NCI-H446 treated with DMSO at 0.1 percent for 48 hours (cell line): ENCODE measurements at regions not wholly inside any gene's neighbourhood (a gene's known extent, or its start where the extent isn't known, plus 50 kb on each side); places are given as distances from the start of the nearest gene placed in this dataset.
A peak's percentile ranks its signal among the peaks of the same experiment; 100 is the strongest.
"Not testable (repeated sequence)": the region's sequence is repeated elsewhere in the genome, so short reads cannot be mapped to it uniquely, and the experiment has no call there.

ENCODE experiments used
- DNase-seq: peaks from one replicate; lab custom pipeline; 2025; lab: John Stamatoyannopoulos, UW

DNA sequence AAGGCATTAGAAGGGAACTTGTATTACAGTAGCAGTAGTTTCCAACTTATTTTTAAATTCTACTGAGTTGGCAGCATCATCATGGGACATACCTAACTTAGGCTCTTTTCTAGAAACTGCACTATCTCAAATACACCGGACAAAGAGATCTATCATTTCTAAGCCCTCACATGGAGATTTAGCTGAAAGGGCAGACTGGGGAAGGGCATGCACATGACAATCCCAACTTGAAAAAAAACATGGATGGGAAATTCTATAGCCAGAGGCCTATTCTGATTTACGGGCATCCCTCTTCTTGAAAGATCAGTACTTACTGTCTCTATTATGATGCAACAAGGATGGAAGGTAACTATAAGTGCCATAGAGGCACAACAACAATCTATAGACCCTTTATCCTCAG lies 1328.6 kb downstream of the UQCRFS1 start:
- no peak for DNase-seq

DNA sequence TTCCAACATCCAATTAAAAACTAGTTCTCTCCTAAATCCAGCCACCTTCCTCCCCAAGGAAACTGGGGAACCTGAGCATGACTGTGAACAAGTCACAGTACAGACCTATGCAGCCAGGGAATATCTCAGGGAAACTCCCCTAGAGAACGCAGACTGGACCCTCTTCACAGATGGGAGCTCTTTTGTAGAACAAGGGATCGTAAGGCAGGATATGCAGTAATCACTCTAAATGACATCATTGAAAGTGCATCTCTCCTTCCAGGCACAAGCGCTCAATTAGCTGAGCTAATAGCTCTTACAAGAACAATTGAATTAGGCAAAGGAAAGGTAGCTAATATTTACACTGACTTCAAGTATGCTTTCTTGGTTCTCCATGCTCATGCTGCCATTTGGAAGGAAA lies 1331.7 kb downstream of the UQCRFS1 start:
- no peak for DNase-seq

DNA sequence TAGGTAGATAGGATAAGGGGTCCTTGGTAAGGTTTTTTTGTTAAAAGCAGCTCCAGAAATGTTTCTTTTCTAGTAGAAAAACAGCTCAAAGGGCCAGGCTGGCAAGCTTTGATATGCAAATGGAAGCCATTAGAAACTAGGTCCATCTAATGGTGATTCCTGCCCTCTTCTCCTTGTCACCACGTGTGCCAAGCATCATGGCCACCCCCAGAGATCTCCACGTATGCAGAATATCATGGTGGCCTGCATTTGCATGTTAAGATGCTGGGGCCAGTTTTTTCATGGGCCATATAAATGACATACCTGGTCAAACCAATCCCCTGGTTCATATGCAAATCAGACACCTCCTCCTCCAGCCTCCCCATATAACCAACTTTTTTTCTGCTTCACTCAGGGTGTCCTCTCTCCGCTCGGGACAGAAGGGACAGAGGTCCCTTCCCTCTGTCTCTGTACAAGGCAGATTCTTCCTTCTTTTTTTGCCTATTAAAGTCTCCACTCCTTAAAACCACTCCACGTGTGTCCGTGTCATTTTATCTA lies 1335.9 kb downstream of the UQCRFS1 start:
- DNase-seq, result no peak

DNA sequence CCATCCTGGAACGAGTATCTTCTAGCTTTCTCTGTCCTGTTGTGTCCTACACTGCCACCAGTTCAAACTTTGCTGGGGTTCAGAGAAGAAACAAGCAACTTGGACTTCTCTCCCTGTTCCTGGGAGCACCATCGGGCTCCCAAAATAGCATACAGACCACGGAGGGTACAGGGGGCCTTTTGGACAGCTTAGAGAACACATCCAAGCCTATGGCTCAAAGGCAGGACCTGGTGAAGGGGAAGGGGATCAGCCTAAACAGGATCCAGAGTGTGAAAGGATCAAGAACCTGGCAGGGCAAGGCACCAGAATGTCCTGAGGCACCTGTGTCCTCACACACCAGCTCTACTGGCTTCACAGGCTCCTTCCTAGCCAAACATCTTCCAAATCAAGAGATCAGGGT lies 1336.5 kb downstream of the UQCRFS1 start:
- no peak for DNase-seq

DNA sequence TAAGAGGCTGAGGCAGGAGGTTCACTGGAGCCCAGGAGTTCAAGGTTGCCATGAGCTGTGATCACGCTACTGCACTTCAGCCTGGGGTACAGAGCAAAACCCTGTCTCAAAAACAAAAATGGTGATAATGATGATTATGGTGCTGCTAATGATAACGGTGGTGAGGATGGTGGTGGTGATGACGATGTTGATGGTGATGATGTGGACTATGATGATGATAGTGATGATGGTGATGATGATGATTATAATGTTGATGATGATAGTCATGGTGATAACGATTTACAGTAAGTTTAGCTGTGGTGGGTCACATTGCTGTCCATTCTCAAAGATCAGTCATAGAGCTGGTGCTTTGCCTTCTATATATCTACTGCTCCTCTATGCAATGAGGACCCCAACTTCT lies 1340.6 kb downstream of the UQCRFS1 start:
- DNase-seq, result no peak

DNA sequence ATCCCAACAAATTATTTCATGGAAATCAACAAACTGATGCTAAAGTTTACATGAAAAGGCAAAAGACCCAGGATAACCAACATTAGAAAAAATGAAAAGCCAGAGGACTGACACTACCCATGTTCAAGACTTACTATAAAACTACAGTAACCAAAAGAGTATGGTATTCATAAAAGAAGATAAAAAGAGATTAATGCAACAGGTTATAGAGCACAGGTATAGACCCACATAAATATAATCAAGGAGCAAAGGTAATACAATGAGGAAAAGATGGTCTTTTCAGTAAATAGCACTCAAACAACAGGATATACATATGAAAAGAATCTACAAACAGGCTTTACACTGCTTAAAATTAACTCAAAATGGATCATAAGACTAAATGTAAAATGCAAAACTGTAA lies 1342.7 kb downstream of the UQCRFS1 start:
- no peak for DNase-seq

DNA sequence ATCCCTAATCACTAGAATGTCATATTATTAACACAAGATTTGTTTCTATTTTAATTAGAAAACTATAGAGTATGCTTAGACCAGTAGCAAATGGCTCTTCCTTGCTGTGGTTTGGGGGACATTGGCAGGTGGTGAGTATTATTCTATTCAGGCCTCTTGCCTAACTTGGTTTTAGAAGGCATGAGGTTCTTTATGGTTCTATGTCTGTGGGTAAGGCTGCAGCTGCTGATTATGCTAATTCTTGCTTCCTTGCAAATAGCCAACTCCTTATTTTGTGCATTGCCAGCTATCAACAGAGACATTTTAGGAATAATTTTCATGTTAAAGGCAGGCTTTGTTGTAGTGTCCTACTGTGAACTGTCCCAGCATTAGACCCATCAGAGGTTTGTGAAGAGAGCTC lies 1344.9 kb downstream of the UQCRFS1 start:
- DNase-seq, result no peak

DNA sequence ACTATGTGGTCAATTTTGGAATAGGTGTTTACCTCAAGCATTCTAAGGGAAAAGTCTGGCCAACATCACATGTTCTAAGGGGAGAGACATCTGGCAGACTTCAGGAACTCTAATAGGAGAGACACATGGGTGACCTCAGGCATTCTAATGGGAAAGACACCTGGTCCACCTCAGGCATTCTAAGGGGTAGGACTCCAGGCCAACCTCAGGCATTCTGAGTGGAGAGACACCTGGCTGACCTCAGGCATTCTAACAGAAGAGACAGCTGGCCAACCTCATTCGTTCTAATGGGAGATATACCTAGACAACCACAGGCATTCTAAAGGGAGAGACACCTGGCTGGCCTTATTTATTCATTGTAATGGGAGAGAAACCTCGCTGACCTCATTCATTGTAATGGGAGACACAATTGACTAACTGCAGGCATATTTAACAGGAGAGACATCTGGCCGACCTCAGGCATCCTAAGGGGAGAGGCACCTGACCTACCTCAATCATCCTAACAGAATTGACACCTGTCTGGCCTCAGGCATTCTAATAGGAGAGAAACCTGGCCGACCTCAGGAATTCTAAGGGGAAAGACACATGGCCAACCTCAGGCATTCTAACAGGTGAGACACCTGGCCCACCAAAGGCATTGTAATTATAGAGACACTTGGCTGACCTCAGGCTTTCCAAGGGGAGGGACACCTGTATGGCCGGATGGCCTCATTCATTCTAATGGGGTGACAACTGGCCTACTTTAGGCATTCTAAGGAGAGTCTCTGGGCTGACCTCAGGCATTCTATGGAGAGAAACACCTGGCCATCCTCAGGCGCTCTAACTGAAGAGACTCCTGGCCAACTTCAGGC lies 1346.8 kb downstream of the UQCRFS1 start:
- no peak for DNase-seq

DNA sequence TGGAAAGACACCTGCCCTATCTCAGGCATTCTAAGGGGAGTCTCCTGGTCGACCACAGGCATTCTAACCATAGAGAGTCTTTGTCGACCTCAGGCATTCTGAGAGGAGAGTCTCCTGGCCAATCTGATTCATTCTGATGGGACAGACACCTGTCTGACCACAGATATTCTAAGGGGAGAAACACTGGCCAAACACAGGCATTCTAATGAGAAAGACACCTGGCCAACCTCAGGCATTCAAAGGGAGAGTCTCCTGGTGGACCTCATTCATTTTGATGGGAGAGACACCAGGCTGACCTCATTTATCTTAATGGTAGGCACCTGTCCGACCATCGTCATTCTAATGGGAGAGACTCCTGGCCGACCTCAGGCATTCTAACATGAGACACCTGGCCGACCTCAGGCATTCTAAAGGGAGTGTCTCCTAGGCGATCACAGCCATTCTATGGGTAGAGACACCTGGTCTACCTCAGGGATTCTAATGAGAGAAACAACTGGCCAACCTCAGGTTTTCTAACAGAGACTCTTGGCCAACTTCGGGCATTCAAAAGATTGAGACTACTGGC lies 1351.5 kb downstream of the UQCRFS1 start:
- no peak for DNase-seq

DNA sequence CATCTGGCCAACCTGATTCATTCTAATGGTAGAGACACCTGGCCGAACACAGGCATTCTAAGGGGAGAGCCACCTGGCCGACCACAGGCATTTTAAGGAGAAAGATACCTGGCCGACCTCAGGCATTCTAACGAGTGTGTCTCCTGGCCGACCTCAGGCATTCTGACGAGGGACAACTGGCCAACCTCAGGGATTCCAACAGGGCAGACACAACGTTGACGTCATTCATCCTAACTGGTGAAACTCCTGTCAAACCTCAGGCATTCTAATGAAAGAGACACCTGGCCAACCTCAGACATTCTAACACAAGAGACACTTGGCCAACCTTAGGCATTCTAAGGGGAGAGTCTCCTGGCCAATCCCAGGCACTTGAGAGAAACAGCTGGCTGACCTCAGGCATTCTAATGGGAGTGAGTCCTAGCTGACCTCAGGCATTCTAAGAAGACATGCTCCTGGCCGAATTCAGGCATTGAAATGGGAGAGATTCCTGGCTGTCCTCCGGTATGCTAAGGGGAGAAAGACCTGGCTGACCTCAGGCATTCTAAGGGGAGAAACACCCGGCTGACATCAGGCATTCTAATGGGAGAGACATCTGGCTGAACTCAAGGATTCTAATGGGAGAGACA lies 1352.5 kb downstream of the UQCRFS1 start:
- no peak for DNase-seq

DNA sequence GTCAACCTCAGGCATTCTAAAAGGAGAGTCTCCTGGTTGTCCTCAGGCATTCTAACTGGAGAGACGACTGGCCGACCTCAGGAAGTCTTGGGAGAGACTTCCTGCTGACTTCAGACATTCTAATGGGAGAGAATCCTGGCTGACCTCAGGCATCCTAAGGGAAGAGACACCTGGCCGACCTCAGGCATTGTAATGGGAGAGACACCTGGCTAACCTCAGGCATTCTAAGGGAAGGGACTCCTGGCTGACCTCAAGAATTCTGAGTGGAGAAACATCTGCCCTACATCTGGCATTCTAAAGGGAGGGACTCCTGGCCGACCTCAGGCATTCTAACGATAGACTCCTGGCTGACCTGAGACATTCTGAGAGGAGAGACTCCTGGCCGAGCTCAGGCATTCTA lies 1353.3 kb downstream of the UQCRFS1 start:
- no peak for DNase-seq

DNA sequence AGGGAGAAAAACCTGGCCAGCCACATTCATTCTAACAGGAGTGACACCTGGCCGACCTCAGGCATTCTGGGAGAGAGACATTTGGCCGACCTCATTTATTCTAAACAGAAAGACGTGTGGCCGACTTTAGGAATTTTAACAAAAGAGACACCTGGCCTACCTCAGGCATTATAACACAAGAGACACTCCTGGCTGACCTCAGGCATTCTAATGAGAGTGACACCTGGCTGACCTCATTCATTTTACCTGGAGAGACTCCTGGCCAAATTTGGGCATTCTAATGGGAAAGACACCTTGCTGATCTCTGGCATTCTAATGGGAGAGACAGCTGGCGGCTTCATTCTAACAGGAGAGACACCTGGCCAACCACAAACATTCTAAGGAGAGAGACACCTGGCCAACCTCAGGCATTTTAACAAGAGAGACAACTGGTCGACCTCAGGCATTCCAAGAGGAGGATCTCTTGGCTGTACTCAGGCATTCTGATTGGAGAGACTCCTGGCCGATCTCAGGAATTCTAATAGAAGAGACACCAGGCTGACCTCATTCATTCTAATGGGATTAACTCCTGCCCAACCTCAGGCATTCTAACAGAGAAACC lies 1353.9 kb downstream of the UQCRFS1 start:
- no peak for DNase-seq

DNA sequence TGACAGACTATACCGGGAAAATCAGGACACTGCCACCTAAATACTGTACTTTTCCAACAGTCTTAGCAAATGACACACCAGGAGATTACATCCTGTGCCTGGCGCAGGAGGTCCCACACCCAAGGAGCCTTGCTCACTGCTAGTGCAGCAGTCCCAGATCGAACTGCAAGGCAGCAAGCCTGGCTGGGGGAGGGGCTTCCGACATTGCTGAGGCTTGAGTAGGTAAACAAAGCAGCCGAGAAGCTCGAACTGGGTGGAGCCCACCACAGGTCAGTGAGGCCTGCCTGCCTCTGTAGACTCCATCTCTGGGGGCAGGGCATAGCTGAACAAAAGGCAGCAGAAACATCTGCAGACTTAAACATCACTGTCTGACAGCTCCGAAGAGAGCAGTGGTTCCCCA lies 1360.0 kb downstream of the UQCRFS1 start:
- not testable (repeated sequence) for DNase-seq

DNA sequence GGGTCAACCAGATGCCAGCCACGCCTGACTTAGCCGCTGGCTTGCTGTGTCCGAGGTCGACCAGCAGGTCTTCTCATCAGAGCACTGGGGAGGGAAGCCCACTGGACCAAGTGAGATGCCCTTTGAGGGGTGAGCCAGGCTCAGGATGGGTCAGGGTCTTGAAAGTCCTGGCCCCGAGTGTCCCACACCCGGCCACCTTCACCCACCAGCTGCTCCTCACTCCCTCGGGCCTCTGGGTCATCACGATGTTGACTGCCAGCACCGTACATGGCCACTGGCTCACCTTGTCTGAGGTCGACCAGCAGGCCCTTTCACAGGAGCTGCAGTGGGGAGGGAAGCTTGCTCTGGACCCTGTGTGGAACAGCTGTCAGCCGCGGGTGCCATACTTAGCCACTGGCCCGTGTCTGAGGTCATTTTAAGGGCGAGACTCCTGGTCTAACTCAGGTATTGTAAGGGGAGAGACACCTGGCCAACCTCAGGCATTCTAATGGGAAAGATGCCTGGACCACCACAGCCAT lies 1361.3 kb downstream of the UQCRFS1 start:
- DNase-seq, result no peak

DNA sequence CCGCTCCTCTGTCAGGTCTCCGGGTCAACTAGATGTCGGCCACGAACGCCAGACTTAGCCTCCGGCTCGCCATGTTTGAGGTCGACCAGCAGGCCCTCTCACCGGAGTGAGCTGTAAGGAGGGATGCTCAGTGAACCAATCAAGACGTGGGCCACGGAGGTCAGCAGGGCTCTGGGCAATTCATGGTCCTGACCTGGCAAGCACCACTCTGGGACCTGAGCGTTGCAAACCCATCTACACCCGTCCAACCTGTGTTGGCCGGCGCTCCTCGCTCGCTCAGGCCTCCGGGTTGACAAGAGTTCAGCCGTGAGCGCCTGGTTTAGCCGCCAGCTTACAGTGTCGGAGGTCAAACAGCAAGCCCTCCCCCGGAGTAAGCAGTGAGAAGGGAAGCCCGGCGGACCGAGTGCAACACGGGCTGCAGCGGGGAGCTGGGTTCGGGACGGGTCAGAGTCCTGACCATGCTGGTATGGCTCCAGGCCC lies 1361.9 kb downstream of the UQCRFS1 start:
- no peak for DNase-seq

DNA sequence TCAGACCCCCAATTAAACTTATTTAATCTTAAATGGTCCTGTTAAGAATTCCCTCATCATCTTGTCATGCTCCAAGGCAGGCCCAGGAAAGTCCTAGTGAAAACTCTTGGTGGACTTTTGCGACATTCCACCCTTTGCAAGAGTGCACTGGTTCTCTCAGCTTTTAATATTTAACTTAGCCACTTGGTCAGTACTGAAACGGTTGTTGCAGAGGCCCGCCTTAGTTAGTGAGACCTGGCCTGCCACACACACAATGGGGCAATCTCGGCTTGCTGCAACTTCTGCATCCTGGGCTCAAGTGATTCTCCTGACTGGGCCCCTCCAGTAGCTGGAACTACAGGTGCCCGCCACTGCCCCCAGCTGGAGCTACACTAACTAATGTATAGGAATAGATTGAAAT lies 1366.0 kb downstream of the UQCRFS1 start:
- no peak for DNase-seq

DNA sequence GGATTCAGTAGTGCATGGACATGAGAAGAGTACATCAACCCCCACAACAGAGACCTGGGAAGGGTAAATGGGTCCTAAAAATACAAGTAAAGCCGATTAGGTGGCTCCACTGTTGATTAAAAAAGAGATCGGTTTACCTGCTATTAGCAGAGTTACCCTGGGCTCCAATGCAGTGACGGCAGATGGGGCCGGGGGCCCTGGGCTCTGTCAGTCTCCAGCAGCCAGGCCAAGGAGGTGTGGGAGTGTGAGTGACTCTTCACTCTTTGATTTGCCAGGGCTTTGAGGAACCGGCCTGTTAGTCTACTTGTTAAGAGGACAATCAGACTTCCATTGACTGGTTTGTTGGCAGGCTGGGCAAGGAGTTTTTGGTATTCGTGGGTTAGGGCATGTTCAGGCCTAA lies 1368.7 kb downstream of the UQCRFS1 start:
- DNase-seq, result no peak

DNA sequence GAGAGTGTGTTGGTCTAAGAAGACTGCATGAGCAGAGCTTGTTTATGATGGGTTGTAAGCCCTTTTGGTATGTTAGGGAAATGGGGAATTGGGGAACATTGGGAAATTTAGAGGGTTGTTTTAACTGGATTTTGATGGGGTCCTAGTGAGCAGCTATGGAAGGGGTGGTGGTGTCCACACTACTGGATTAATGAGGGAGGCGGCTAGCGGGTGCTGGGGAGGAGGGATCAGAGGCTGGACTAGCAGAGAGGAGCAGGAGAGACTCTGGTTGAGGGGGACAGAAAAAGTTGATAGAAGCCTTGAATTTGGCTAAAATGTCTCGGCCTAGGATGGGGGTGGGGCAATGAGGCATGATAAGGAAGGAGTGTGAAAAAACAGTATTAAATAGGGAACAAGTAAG lies 1369.1 kb downstream of the UQCRFS1 start:
- no peak for DNase-seq

DNA sequence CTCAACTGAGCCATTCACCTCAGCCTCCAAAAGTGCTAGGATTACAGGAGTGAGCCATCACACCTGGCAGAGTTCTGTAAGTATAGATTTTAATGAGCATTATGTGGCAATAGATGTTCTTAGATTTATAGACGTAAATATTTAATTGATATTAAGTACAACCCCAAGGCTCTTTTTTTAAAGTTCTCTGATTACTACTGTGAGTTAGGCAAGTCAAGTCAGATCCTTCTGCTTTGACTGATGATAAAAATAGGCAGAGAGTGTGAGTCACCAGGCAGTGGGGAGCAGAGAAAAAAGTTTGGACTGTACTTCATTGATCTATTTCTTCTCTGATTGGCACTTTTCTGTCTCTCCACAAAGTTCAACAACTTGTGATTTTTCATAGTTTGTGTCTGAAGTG lies 1379.9 kb downstream of the UQCRFS1 start:
- DNase-seq, result no peak

DNA sequence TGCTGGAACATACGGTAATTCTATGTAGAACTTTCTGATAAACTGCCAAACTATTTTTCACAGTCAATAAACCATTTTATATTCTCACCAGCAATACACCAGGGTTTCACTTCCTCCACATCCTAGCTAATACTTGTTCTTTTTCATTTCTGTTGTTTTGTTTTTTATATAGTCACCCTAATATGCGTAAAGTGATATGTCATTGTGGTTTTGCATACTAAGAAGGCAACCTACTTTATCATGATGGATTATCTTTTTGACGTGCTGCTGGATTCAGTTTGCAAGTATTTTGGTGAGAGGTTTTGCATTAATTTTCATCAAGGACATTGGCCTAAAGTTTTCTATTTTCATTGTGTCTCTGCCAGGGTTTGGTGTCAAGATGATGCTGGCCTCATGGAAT lies 1384.1 kb downstream of the UQCRFS1 start:
- no peak for DNase-seq

DNA sequence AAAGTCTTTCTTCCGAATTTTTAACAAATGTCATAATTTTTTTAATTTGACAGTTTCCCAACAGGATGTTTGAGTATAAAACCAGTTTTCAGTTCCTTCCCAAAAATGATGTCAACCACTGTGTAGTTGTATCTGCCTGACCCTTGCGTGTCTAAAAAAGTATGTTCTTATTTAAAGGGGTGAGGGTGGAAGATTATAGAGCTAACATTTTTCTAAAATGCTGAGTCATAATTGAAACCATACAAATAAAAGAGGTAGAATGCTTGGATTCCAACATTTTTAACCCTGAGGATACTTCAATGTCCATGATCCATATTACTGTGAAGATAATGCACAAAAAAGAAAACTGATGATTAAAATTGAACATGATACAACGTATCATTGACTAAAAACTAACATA lies 1388.8 kb downstream of the UQCRFS1 start:
- DNase-seq, result no peak

DNA sequence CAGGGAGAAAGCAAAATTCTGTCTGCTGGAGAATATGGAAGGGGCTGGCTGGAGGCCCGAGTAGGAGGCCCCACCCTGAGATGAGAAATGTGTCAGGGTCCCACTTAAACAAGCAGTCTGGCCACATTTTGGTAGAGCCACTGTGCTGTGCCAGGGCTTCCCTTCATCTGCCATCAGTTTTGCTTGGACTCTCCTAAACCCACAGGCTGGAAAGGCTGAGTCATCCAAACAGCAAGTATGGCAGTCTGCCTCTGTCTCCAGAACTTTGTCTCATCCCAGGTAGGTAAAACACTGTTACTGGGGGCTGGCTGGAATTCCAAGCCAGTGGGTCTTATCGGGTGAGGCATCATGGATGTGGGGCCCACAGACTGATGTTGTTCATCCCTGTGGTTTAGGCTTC lies 1390.6 kb downstream of the UQCRFS1 start:
- DNase-seq, result peak; percentile 53
